ENCODE measurements at regions not wholly inside any gene's neighbourhood (a gene's known extent, or its start where the extent isn't known, plus 50 kb on each side); places are given as distances from the start of the nearest gene placed in this dataset.

DNA sequence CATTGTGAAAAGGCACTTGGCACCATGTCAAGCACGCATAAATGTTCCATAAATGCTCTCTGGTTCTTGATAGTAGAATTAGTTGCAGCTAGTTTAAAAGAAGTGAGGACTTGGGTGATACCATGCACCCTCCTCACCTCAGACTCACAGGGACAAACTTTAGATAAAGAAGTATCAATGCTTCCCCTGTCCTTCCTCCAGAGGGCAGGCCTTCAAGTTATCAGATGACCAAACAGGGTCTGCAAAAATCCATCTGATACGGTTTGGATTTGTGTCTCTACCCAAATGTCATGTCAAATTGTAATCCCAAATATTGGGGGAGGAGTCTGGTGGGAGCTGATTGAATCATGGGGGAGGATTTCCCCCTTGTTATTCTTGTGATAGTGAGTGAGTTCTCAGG lies 54.1 kb downstream of the C1QL2 start:
- H3K9me3 ChIP-seq (ENCODE audit: low read length) = no peaks in the 10 kb centered on the region
- H3K4me2 ChIP-seq (ENCODE audit: low read depth, low read length) = no peak overlapping the region
- no peak overlapping the region for H3K4me3 ChIP-seq (replicated peaks in 1 of 3; ENCODE audit: insufficient read depth in 1 of 3, low read depth in 2 of 3, low read length in 3 of 3)
- no peaks in the 10 kb centered on the region for H4K20me1 ChIP-seq (ENCODE audit: insufficient read depth, low read length)
- no peaks in the 10 kb centered on the region for H3K27me3 ChIP-seq (ENCODE audit: control insufficient read depth in 1 of 2, insufficient read depth in 2 of 2, low read length in 2 of 2)
- DNase-seq (ENCODE audit: low spot score) (no peak), FAIRE-seq (no peak), ATAC-seq (no peak)
- H3K36me3 ChIP-seq (replicated peaks in 1 of 2; ENCODE audit: control insufficient read depth in 1 of 2, insufficient read depth in 2 of 2, low read length in 2 of 2) = no peaks in the 10 kb centered on the region
- intact Hi-C loops (cut with micrococcal nuclease; ENCODE audit: unreplicated experiment) = no loop called here
- in situ Hi-C loops (cut with HindIII; ENCODE audit: extremely low pct_ligation_motif_present, low pct_unique_long_range_greater_than_20kb) = no loop called here
- no peaks in the 10 kb centered on the region for H3K79me2 ChIP-seq (ENCODE audit: insufficient read depth, low read length)
- 2% methylated on average over 2 of the region's 2 CpGs for WGBS (ENCODE audit: low lambda C conversion rate)
- no peak overlapping the region for H3K9ac ChIP-seq (ENCODE audit: insufficient read depth, low read depth, low read length)
- H2AFZ ChIP-seq (ENCODE audit: low read length) = no peak overlapping the region
- no peak overlapping the region for H3K27ac ChIP-seq (ENCODE audit: extremely low read length, insufficient read depth, low read length)
- BruUV-seq (replicated peaks) = no TSS peak
- no peaks in the 10 kb centered on the region for H3K4me1 ChIP-seq (ENCODE audit: insufficient read depth, low read length)
- CTCF ChIA-PET (ENCODE audit: low intra/inter-chr PET ratio, low total read pairs) = no interaction called here
- POLR2A ChIA-PET = no interaction called here
- no peak for TF ChIP-seq ZNF775 (CRISPR knock-in tag; IDR thresholded peaks at IDR 0.05; ENCODE audit: borderline replicate concordance)
- TF ChIP-seq MBNL3 (CRISPR knock-in tag; conservative IDR thresholded peaks at IDR 0.05) = no peak
- TF ChIP-seq, protein P1, sequence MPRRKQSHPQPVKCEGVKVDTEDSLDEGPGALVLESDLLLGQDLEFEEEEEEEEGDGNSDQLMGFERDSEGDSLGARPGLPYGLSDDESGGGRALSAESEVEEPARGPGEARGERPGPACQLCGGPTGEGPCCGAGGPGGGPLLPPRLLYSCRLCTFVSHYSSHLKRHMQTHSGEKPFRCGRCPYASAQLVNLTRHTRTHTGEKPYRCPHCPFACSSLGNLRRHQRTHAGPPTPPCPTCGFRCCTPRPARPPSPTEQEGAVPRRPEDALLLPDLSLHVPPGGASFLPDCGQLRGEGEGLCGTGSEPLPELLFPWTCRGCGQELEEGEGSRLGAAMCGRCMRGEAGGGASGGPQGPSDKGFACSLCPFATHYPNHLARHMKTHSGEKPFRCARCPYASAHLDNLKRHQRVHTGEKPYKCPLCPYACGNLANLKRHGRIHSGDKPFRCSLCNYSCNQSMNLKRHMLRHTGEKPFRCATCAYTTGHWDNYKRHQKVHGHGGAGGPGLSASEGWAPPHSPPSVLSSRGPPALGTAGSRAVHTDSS (CRISPR knock-in tag; conservative IDR thresholded peaks at IDR 0.05) = no peak
- no peak for TF ChIP-seq RXRA (CRISPR knock-in tag; IDR thresholded peaks at IDR 0.05)
- TF ChIP-seq ZNF367 (CRISPR knock-in tag; IDR thresholded peaks at IDR 0.05; ENCODE audit: borderline replicate concordance) = no peak
- no peak for TF ChIP-seq NFYC (CRISPR knock-in tag; IDR thresholded peaks at IDR 0.05)
- no peak for TF ChIP-seq KDM6A (CRISPR knock-in tag; IDR thresholded peaks at IDR 0.05; ENCODE audit: low read depth)
- TF ChIP-seq, protein P2, sequence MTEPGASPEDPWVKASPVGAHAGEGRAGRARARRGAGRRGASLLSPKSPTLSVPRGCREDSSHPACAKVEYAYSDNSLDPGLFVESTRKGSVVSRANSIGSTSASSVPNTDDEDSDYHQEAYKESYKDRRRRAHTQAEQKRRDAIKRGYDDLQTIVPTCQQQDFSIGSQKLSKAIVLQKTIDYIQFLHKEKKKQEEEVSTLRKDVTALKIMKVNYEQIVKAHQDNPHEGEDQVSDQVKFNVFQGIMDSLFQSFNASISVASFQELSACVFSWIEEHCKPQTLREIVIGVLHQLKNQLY (CRISPR knock-in tag; IDR thresholded peaks at IDR 0.05) = no peak
- TF ChIP-seq GTF3A (CRISPR knock-in tag; conservative IDR thresholded peaks at IDR 0.05) = no peak
- no peak for TF ChIP-seq NFE2L2 (IDR thresholded peaks at IDR 0.05; ENCODE audit: low read length)
- TF ChIP-seq, protein P3, sequence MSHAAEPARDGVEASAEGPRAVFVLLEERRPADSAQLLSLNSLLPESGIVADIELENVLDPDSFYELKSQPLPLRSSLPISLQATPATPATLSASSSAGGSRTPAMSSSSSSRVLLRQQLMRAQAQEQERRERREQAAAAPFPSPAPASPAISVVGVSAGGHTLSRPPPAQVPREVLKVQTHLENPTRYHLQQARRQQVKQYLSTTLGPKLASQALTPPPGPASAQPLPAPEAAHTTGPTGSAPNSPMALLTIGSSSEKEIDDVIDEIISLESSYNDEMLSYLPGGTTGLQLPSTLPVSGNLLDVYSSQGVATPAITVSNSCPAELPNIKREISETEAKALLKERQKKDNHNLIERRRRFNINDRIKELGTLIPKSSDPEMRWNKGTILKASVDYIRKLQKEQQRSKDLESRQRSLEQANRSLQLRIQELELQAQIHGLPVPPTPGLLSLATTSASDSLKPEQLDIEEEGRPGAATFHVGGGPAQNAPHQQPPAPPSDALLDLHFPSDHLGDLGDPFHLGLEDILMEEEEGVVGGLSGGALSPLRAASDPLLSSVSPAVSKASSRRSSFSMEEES (CRISPR knock-in tag; IDR thresholded peaks at IDR 0.05) = no peak

All from HepG2 (cell line).